ENCODE measurements at regions not wholly inside any gene's neighbourhood (a gene's known extent, or its start where the extent isn't known, plus 50 kb on each side); places are given as distances from the start of the nearest gene placed in this dataset.
A peak's percentile ranks its signal among the peaks of the same experiment; 100 is the strongest.

GRCh38 chr16:87219287-87219909 lies 97.8 kb downstream of the C16orf95 start (continued):
- no peak for TF ChIP-seq STAT6 (CRISPR knock-in tag; conservative IDR thresholded peaks at IDR 0.05; ENCODE audit: low read depth)

DNA sequence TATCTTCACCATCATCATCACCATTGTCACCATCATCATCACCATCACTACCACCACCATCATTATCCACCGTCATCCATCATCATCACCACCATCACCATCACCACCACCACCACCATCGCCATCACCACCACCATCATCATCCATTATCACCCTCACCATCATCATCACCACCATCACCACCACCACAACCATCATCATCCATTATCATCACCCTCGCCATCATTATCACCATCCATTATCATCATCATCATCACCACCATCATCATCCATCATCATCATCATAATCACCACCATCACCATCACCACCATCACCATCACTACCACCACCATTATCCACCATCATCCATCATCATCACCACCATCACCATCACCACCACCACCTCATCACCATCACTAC lies 95.6 kb downstream of the C16orf95 start:
- Mint-ChIP-seq H3K9me3 (peaks cover 6% of the 10 kb centered on the region), H3K27ac (no peak overlapping the region), H3K4me1 (no peaks in the 10 kb centered on the region), H3K4me3 (no peak overlapping the region), H3K36me3 (no peaks in the 10 kb centered on the region), H3K27me3 (ENCODE audit: low read depth) (no peaks in the 10 kb centered on the region)
- TF ChIP-seq IRF1 (CRISPR knock-in tag; IDR thresholded peaks at IDR 0.05) (no peak), TCF7 (CRISPR knock-in tag; IDR thresholded peaks at IDR 0.05; ENCODE audit: low read depth) (0 out of 2 replicates have a peak, but pooled peaks have one; percentile 46)
- ATAC-seq, result no peak
- DNase-seq (ENCODE audit: low spot score), result no peak
- CTCF ChIA-PET, result no interaction called here
- POLR2A ChIA-PET, result interaction anchor here (0.6 kb wide), 1 partner anchor 282 kb away, joined by 16 read pairs; no protein-coding TSS in a partner anchor

DNA sequence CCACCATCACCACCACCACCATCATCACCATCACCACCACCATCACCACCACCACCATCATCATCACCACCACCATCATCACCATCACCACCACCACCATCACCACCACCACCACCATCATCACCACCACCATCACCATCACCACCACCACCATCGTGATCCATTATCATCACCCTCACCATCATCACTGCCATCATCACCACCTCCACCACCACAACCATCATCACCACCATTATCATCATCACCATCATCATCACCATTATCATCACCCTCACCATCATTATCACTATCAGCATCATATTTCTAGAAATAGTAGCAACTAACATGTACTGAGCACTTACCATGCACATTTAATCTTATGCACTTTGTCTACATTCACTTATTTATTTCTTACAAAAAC lies 94.9 kb downstream of the C16orf95 start:
- DNase-seq (ENCODE audit: low spot score), result no peak
- Mint-ChIP-seq H3K9me3 (peaks cover 6% of the 10 kb centered on the region), H3K27me3 (ENCODE audit: low read depth) (no peaks in the 10 kb centered on the region), H3K36me3 (no peaks in the 10 kb centered on the region), H3K4me3 (no peak overlapping the region), H3K27ac (no peak overlapping the region), H3K4me1 (no peaks in the 10 kb centered on the region)
- CTCF ChIA-PET, result no interaction called here
- POLR2A ChIA-PET, result no interaction called here
- TF ChIP-seq, protein P1, sequence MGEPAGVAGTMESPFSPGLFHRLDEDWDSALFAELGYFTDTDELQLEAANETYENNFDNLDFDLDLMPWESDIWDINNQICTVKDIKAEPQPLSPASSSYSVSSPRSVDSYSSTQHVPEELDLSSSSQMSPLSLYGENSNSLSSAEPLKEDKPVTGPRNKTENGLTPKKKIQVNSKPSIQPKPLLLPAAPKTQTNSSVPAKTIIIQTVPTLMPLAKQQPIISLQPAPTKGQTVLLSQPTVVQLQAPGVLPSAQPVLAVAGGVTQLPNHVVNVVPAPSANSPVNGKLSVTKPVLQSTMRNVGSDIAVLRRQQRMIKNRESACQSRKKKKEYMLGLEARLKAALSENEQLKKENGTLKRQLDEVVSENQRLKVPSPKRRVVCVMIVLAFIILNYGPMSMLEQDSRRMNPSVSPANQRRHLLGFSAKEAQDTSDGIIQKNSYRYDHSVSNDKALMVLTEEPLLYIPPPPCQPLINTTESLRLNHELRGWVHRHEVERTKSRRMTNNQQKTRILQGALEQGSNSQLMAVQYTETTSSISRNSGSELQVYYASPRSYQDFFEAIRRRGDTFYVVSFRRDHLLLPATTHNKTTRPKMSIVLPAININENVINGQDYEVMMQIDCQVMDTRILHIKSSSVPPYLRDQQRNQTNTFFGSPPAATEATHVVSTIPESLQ (CRISPR knock-in tag; IDR thresholded peaks at IDR 0.05), result no peak
- ATAC-seq, result no peak

GRCh38 chr16:87223656-87224248 lies 93.4 kb downstream of the C16orf95 start:
- POLR2A ChIA-PET, result no interaction called here
- no peak overlapping the region for H3K4me3 Mint-ChIP-seq
- CTCF ChIA-PET, result no interaction called here
- no peaks in the 10 kb centered on the region for H3K27me3 Mint-ChIP-seq (ENCODE audit: low read depth)
- H3K36me3 Mint-ChIP-seq, result no peaks in the 10 kb centered on the region
- ATAC-seq (no peak), DNase-seq (ENCODE audit: low spot score) (no peak)
- H3K9me3 Mint-ChIP-seq, result peaks cover 6% of the 10 kb centered on the region
- no peak overlapping the region for H3K27ac Mint-ChIP-seq
- TF ChIP-seq ZNF396 (CRISPR knock-in tag; IDR thresholded peaks at IDR 0.05; ENCODE audit: borderline replicate concordance), result no peak
- TF ChIP-seq ZBTB43 (CRISPR knock-in tag; IDR thresholded peaks at IDR 0.05), result no peak
- TF ChIP-seq ARID4B (CRISPR knock-in tag; IDR thresholded peaks at IDR 0.05; ENCODE audit: borderline replicate concordance), result no peak
- no peak for TF ChIP-seq JUN (CRISPR knock-in tag; IDR thresholded peaks at IDR 0.05)
- no peaks in the 10 kb centered on the region for H3K4me1 Mint-ChIP-seq
